ENCODE measurements at regions not wholly inside any gene's neighbourhood (a gene's known extent, or its start where the extent isn't known, plus 50 kb on each side); places are given as distances from the start of the nearest gene placed in this dataset.

- no peaks in the 10 kb centered on the region for H3K9me3 ChIP-seq
- intact Hi-C loops (cut with DNase I; ENCODE audit: low total_unique reads): no loop called here
- no peaks in the 10 kb centered on the region for H3K4me1 ChIP-seq
- 56 to 82% methylated on average over 1 of the region's 1 CpG for WGBS, 2 donors
- TF ChIP-seq POLR2A (IDR thresholded peaks at IDR 0.05): no peak
- TF ChIP-seq, protein P1, sequence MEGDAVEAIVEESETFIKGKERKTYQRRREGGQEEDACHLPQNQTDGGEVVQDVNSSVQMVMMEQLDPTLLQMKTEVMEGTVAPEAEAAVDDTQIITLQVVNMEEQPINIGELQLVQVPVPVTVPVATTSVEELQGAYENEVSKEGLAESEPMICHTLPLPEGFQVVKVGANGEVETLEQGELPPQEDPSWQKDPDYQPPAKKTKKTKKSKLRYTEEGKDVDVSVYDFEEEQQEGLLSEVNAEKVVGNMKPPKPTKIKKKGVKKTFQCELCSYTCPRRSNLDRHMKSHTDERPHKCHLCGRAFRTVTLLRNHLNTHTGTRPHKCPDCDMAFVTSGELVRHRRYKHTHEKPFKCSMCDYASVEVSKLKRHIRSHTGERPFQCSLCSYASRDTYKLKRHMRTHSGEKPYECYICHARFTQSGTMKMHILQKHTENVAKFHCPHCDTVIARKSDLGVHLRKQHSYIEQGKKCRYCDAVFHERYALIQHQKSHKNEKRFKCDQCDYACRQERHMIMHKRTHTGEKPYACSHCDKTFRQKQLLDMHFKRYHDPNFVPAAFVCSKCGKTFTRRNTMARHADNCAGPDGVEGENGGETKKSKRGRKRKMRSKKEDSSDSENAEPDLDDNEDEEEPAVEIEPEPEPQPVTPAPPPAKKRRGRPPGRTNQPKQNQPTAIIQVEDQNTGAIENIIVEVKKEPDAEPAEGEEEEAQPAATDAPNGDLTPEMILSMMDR (IDR thresholded peaks at IDR 0.05): no peak
- DNase-seq: no peak
- no peak overlapping the region for H3K4me3 ChIP-seq
- H3K27ac ChIP-seq: no peak overlapping the region
- H3K36me3 ChIP-seq (ENCODE audit: low read depth, missing control alignments): no peaks in the 10 kb centered on the region
- no peaks in the 10 kb centered on the region for H3K27me3 ChIP-seq
These were observed 458.8 kb upstream of the NOVA1 start for GRCh38 chr14:27056586-27056985.

GRCh38 chr14:27061299-27061698 lies 463.5 kb upstream of the NOVA1 start:
- Histone ChIP-seq H3K4me1 (no peaks in the 10 kb centered on the region), H3K4me3 (no peak overlapping the region), H3K9me3 (no peaks in the 10 kb centered on the region), H3K27me3 (no peaks in the 10 kb centered on the region), H3K27ac (no peak overlapping the region), H3K36me3 (ENCODE audit: low read depth, missing control alignments) (no peaks in the 10 kb centered on the region)
- intact Hi-C loops (cut with DNase I; ENCODE audit: low total_unique reads): no loop called here
- DNase-seq: no peak
- 82 to 87% methylated on average over 2 of the region's 2 CpGs for WGBS, 2 donors
- TF ChIP-seq POLR2A (IDR thresholded peaks at IDR 0.05): no peak
- TF ChIP-seq, protein P1 (IDR thresholded peaks at IDR 0.05): no peak

DNA sequence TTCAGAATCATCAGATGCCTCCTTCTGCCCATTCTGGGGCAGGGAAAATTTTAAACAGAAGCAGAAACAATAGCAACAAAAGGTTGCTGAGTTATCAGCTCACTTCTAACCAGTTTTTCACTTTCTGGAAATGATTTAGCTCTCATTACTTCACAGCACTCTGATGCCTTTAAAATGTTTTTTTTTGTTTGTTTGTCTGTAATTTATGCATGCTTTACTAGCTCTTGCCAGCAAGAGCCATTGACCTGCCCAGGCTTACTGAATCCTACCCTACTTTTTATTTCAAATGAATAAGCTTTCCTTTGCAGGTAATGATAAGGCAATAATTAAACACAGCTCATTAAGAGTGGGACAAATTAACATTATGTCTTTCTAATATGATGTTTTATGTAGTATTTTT lies 466.1 kb upstream of the NOVA1 start:
- no peak for DNase-seq
- no peaks in the 10 kb centered on the region for H3K36me3 ChIP-seq (ENCODE audit: low read depth, missing control alignments)
- TF ChIP-seq, protein P1 (IDR thresholded peaks at IDR 0.05): no peak
- no peak for TF ChIP-seq POLR2A (IDR thresholded peaks at IDR 0.05)
- no peaks in the 10 kb centered on the region for H3K4me1 ChIP-seq
- no peak overlapping the region for H3K4me3 ChIP-seq
- no peaks in the 10 kb centered on the region for H3K27me3 ChIP-seq
- H3K9me3 ChIP-seq: no peaks in the 10 kb centered on the region
- no peak overlapping the region for H3K27ac ChIP-seq
- intact Hi-C loops (cut with DNase I; ENCODE audit: low total_unique reads): no loop called here

GRCh38 chr14:27065886-27066285 lies 468.1 kb upstream of the NOVA1 start:
- intact Hi-C loops (cut with DNase I; ENCODE audit: low total_unique reads): no loop called here
- 48 to 61% methylated on average over 2 of the region's 2 CpGs for WGBS, 2 donors
- no peak for DNase-seq
- Histone ChIP-seq H3K27me3 (no peaks in the 10 kb centered on the region), H3K4me3 (no peak overlapping the region), H3K36me3 (ENCODE audit: low read depth, missing control alignments) (no peaks in the 10 kb centered on the region), H3K9me3 (no peaks in the 10 kb centered on the region), H3K27ac (no peak overlapping the region), H3K4me1 (no peaks in the 10 kb centered on the region)
- TF ChIP-seq, protein P1 (IDR thresholded peaks at IDR 0.05): no peak
- no peak for TF ChIP-seq POLR2A (IDR thresholded peaks at IDR 0.05)

DNA sequence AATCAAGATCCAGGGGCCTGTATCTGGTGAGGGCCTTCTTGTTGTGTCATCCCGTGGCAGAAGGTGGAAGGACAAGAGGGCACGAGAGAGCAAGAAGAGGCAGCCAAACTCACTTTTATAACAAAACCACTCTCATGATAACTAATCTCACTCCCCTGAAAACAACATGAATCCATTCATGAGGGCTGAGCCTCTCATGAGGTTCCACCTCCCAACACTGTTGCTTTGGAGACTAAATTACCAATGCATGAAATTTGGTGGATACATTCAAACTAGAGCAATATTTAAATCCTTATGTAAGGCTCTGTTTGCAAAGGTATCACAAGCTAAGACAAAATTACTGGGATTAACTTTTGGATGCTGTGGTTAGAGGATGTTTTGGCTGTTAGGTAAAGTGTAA lies 470.1 kb upstream of the NOVA1 start:
- intact Hi-C loops (cut with DNase I; ENCODE audit: low total_unique reads): no loop called here
- Histone ChIP-seq H3K4me3 (no peak overlapping the region), H3K27ac (no peak overlapping the region), H3K9me3 (no peaks in the 10 kb centered on the region), H3K27me3 (no peaks in the 10 kb centered on the region), H3K4me1 (no peaks in the 10 kb centered on the region), H3K36me3 (ENCODE audit: low read depth, missing control alignments) (no peaks in the 10 kb centered on the region)
- DNase-seq: no peak
- 79 to 92% methylated on average over 2 of the region's 2 CpGs for WGBS, 2 donors
- TF ChIP-seq POLR2A (IDR thresholded peaks at IDR 0.05): no peak
- TF ChIP-seq, protein P1 (IDR thresholded peaks at IDR 0.05): no peak
